ENCODE measurements at regions not wholly inside any gene's neighbourhood (a gene's known extent, or its start where the extent isn't known, plus 50 kb on each side); places are given as distances from the start of the nearest gene placed in this dataset.

- no peaks in the 10 kb centered on the region for H3K4me1 ChIP-seq
- no peak for TF ChIP-seq FOSB (CRISPR knock-in tag; IDR thresholded peaks at IDR 0.05)
- no peak for TF ChIP-seq NFE2L2 (conservative IDR thresholded peaks at IDR 0.05; ENCODE audit: low read length)
- TF ChIP-seq REST (IDR thresholded peaks at IDR 0.05) = no peak
- TF ChIP-seq POLR2A (IDR thresholded peaks at IDR 0.05; ENCODE audit: low read length) = no peak
- 38% methylated on average over 4 of the region's 4 CpGs for WGBS (ENCODE audit: missing lambda C conversion rate)
- DNase-seq (ENCODE audit: low read depth in 1 of 2, low spot score in 1 of 2) (no peak), ATAC-seq (no peak), FAIRE-seq (no peak)
- H3K9me3 ChIP-seq = no peaks in the 10 kb centered on the region
- no peak overlapping the region for H3K4me2 ChIP-seq
- ChIA-PET CTCF (interaction anchor here (1.6 kb wide), 1 partner anchor 32 kb away, joined by 3 read pairs; no protein-coding TSS in a partner anchor), POLR2A (no interaction called here)
- no peak overlapping the region for H3K4me3 ChIP-seq
- H3K27ac ChIP-seq = no peak overlapping the region
Observed at GRCh38 chr18:56108478-56109367, 520.7 kb upstream of the TCF4 start.

GRCh38 chr18:56107821-56108477 lies 520.0 kb upstream of the TCF4 start:
- no peak for FAIRE-seq

GRCh38 chr18:56100090-56100722 lies 512.2 kb upstream of the TCF4 start:
- Histone ChIP-seq H3K4me3 (no peak overlapping the region), H3K27ac (no peak overlapping the region), H3K4me2 (no peak overlapping the region), H3K4me1 (no peaks in the 10 kb centered on the region), H3K9me3 (no peaks in the 10 kb centered on the region)
- CTCF ChIA-PET = no interaction called here
- ATAC-seq = no peak
- POLR2A ChIA-PET = no interaction called here
- TF ChIP-seq CBX2 (IDR thresholded peaks at IDR 0.05; ENCODE audit: borderline replicate concordance, low read depth) (no peak), ZNF302 (CRISPR knock-in tag; IDR thresholded peaks at IDR 0.05) (no peak), NFE2L2 (conservative IDR thresholded peaks at IDR 0.05; ENCODE audit: low read length) (no peak), CHD2 (IDR thresholded peaks at IDR 0.05; ENCODE audit: low read length, partially characterized antibody) (no peak), PHF8 (IDR thresholded peaks at IDR 0.05; ENCODE audit: borderline replicate concordance, low read depth) (no peak)
- WGBS (ENCODE audit: missing lambda C conversion rate) = 24% methylated on average over 6 of the region's 6 CpGs
- FAIRE-seq = no peak
- no peak for DNase-seq (ENCODE audit: low read depth in 1 of 2, low spot score in 1 of 2)

More at GRCh38 chr18:56107821-56108477, 520.0 kb upstream of the TCF4 start:
- Histone ChIP-seq H3K4me3 (no peak overlapping the region), H3K9me3 (no peaks in the 10 kb centered on the region), H3K27ac (no peak overlapping the region), H3K4me1 (no peaks in the 10 kb centered on the region), H3K4me2 (no peak overlapping the region)
- DNase-seq (ENCODE audit: low read depth in 1 of 2, low spot score in 1 of 2) (no peak), ATAC-seq (no peak)
- ChIA-PET POLR2A (no interaction called here), CTCF (interaction anchor here (1.6 kb wide), 1 partner anchor 31 kb away, joined by 3 read pairs; no protein-coding TSS in a partner anchor)
- no peak for TF ChIP-seq ZNF302 (CRISPR knock-in tag; IDR thresholded peaks at IDR 0.05)
- no peak for TF ChIP-seq EHF (CRISPR knock-in tag; IDR thresholded peaks at IDR 0.05)
- WGBS (ENCODE audit: missing lambda C conversion rate) = 28% methylated on average over 5 of the region's 5 CpGs

- no peak overlapping the region for H3K27ac ChIP-seq
- ChIA-PET POLR2A (no interaction called here), CTCF (interaction anchor here (0.6 kb wide), 1 partner anchor 626 kb away, joined by 3 read pairs; no protein-coding TSS in a partner anchor)
- FAIRE-seq (no peak), ATAC-seq (no peak), DNase-seq (ENCODE audit: low read depth in 1 of 2, low spot score in 1 of 2) (no peak)
- no peak overlapping the region for H3K4me2 ChIP-seq
- no peaks in the 10 kb centered on the region for H3K4me1 ChIP-seq
- no peak overlapping the region for H3K4me3 ChIP-seq
- WGBS (ENCODE audit: missing lambda C conversion rate) = 62% methylated on average over 5 of the region's 5 CpGs
- H3K9me3 ChIP-seq = no peaks in the 10 kb centered on the region
- TF ChIP-seq MAFK (IDR thresholded peaks at IDR 0.05; ENCODE audit: partially characterized antibody) (no peak), MAX (IDR thresholded peaks at IDR 0.05) (no peak), KDM1A (IDR thresholded peaks at IDR 0.05; ENCODE audit: low read depth) (no peak), RNF2 (IDR thresholded peaks at IDR 0.05; ENCODE audit: borderline replicate concordance, low read depth) (no peak)
Observed at GRCh38 chr18:56097621-56098020, 509.6 kb upstream of the TCF4 start.
